PFSK-1 (cell line): ENCODE measurements at regions not wholly inside any gene's neighbourhood (a gene's known extent, or its start where the extent isn't known, plus 50 kb on each side); places are given as distances from the start of the nearest gene placed in this dataset.

Experiments used
- FOXP2 ChIP-seq: optimal IDR thresholded peaks from 2 replicates; pipeline ENCODE3; 2011; ENCODE audit warnings: borderline replicate concordance, control low read depth, inconsistent platforms; ENCODE audit not compliant: insufficient read depth; ENCODE audit errors: extremely low read length, extremely low read depth
- POLR2AphosphoS5 ChIP-seq: IDR thresholded peaks from 2 replicates; pipeline ENCODE4 v1.6.1; 2012; ENCODE audit warnings: low read depth, mild to moderate bottlenecking, control low read depth, low read length, moderate library complexity
- SIN3A ChIP-seq: IDR thresholded peaks from 2 replicates; pipeline ENCODE4 v1.6.1; 2012; ENCODE audit warnings: mild to moderate bottlenecking, low read length, moderate library complexity, borderline replicate concordance; ENCODE audit not compliant: insufficient read depth
- TAF1 ChIP-seq: IDR thresholded peaks from 2 replicates; pipeline ENCODE4 v1.6.1; 2012; ENCODE audit warnings: low read length, control low read depth, borderline replicate concordance; ENCODE audit not compliant: insufficient read depth
- TF ChIP-seq, protein P1 (sequence below), 2 experiments: IDR thresholded peaks; 2 replicates each; pipeline versions ENCODE4 v1.6.1 to v1.8.0; 2011 to 2012; ENCODE audit warnings: low read depth in 2 of 2, low read length in 2 of 2, control low read depth in 1 of 2, inconsistent platforms in 1 of 2, mild to moderate bottlenecking in 1 of 2, moderate library complexity in 1 of 2; ENCODE audit not compliant: insufficient read depth in 1 of 2

DNA sequence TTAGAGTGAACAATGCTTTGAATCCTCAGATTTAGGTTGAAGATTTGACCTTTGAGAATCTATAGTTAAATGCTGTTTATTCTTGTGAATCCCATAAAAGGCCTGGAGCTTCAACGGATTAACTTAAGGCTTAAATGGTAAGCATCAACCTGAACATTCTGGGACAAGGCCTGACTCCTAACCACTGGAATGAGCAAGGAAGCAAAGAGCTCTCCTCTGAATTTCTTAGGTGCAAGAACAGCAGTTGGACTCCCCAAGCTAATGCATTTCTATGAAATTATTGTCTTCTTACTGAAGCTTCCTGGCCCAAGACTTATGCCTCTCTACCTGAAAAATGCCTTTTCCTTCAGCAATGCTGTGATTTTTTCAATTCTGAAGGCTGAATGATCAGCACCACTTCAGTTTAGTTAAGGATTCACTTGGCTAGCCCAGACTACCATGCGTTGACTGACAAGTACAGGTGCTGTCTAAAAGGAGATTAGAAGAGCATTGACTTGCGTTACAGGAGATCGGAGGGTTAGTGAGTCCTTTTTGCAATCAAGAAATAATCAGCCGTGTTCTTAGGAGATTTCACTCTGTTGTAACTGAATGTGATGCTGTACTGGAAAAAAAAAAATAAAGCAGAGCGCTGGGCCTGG is 178.5 kb downstream of the ZC3H11B start:
- TF ChIP-seq FOXP2 (no peak), SIN3A (no peak), POLR2AphosphoS5 (no peak), TAF1 (no peak)
- TF ChIP-seq, protein P1, sequence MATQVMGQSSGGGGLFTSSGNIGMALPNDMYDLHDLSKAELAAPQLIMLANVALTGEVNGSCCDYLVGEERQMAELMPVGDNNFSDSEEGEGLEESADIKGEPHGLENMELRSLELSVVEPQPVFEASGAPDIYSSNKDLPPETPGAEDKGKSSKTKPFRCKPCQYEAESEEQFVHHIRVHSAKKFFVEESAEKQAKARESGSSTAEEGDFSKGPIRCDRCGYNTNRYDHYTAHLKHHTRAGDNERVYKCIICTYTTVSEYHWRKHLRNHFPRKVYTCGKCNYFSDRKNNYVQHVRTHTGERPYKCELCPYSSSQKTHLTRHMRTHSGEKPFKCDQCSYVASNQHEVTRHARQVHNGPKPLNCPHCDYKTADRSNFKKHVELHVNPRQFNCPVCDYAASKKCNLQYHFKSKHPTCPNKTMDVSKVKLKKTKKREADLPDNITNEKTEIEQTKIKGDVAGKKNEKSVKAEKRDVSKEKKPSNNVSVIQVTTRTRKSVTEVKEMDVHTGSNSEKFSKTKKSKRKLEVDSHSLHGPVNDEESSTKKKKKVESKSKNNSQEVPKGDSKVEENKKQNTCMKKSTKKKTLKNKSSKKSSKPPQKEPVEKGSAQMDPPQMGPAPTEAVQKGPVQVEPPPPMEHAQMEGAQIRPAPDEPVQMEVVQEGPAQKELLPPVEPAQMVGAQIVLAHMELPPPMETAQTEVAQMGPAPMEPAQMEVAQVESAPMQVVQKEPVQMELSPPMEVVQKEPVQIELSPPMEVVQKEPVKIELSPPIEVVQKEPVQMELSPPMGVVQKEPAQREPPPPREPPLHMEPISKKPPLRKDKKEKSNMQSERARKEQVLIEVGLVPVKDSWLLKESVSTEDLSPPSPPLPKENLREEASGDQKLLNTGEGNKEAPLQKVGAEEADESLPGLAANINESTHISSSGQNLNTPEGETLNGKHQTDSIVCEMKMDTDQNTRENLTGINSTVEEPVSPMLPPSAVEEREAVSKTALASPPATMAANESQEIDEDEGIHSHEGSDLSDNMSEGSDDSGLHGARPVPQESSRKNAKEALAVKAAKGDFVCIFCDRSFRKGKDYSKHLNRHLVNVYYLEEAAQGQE (IDR thresholded peaks at IDR 0.05; ENCODE audit: insufficient read depth in 1 of 2, low read depth in 2 of 2, low read length in 2 of 2): no peak

DNA sequence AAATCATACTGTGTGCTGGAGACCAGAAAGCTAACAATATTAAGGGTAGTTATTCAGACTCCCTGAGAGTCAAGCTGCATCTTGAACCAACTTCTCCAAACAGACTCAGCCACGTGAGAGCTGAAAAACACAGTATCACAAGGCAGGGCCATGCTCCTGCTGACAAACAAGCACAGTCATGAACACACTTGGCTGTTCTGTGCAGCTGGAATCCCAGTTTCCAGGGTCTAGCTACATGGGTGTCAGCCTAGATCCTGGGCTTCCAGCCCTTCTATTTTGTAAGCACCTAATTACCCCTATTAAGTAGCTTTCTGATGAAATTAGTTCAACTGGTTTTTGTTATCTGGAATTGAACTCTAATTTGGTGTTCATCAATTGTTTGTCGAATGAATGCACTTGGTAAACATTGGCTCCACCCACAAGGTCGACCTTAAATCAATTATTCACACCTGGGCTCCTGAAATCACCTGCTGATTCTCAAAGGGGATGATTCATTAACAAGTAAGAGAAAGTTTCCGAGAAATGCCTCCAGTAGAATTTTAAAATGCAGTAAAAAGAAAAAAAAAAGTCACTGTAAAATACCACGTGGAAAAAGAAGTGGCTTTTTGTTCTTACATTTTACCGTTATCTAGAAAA is 179.3 kb downstream of the ZC3H11B start:
- TF ChIP-seq SIN3A (no peak), TAF1 (no peak)

DNA sequence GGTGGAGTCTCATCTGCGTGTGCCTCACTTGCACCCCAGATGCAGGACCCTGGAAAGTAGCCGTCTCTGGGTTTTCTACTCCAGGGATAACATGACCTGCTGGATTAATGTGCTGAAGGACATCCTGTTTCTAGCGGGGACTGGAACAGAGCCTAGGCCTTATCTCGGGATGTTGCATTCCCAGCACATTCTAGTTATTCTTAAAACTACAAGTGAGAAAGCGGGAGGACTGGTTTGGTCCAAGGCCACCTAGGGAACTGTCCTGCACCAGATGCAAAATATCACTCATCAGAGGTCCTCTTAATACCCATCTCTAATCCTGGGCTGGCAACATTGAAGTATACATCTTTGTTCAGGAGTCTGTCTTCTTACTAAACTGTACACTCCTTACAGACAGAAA is 179.9 kb downstream of the ZC3H11B start:
- TF ChIP-seq POLR2AphosphoS5 (no peak), FOXP2 (no peak), TAF1 (no peak), SIN3A (no peak)
- TF ChIP-seq, protein P1 (IDR thresholded peaks at IDR 0.05; ENCODE audit: insufficient read depth in 1 of 2, low read depth in 2 of 2, low read length in 2 of 2): no peak

DNA sequence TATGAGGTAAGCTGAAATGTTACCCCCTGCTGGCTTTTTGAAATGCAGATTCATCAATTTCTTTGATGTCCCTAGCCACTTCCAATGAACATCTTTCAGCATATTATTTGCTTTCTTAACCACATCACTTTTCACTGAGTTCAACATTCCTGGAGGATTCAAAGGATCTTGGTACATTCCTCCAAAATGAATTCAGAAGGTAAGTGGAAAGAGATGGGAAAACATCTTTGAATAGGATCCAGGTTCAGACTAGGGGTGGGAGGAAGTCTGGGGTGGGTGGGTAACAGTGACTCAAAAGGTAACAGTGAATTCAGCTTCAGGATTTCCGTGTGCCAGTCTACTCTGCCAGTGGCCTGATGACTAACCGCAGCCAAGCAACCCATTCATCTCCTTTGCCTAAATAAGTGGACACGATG is 180.7 kb downstream of the ZC3H11B start:
- TF ChIP-seq, protein P1 (IDR thresholded peaks at IDR 0.05; ENCODE audit: insufficient read depth in 1 of 2, low read depth in 2 of 2, low read length in 2 of 2): no peak
- no peak for TF ChIP-seq TAF1

DNA sequence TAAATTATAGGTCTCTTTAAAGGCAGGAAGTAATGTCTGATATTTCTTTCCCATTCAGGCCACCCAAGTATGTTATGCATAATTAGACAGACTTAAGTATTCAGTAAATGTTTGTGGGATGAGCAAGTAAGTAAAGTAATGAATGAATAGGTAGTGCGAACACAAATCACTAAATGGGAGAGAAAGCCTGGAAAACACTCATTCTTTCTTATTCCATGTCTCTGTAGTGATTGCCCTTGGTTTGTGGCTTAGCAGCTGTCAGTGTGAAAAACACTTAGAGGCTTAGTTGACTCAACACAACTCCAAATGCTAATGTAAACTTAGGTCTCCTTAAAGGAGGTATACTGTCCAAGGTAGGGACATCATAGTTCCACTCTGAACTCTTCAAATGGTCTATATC is 182.5 kb downstream of the ZC3H11B start:
- TF ChIP-seq POLR2AphosphoS5 (no peak), TAF1 (no peak), SIN3A (no peak), FOXP2 (no peak)

DNA sequence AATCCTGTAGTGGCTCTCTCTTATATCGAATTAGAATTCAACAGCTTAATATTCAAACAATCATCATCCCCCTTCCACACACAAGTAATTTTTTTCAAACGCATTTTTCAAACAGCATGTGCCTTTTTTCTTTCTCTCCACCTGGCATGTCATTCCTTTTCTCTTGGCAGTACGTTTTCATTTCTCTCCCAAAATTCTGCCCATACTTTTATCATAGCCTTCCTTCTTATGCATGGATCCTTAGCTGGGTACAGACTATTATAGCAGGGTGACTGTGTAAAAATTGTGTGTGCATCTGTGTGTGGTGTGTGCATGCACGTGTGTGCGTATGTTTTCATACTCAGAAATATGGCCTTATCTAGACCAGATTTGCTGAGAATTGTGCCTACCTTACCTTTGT is 184.3 kb downstream of the ZC3H11B start:
- TF ChIP-seq, protein P1 (IDR thresholded peaks at IDR 0.05; ENCODE audit: insufficient read depth in 1 of 2, low read depth in 2 of 2, low read length in 2 of 2): no peak
- TF ChIP-seq TAF1 (no peak), POLR2AphosphoS5 (no peak), SIN3A (no peak)
